BJ (cell line): ENCODE measurements at regions not wholly inside any gene's neighbourhood (a gene's known extent, or its start where the extent isn't known, plus 50 kb on each side); places are given as distances from the start of the nearest gene placed in this dataset.

Source experiments
- CTCF ChIA-PET: fragments of 350-600 bp; formaldehyde crosslinking; extraction: SDS; loops from one replicate; lab custom pipeline; 2021; ENCODE audit warnings: antibody characterized with exemption, inconsistent platforms; lab: Yijun Ruan, JAX
- POLR2A ChIA-PET: fragments of 300-600 bp; sonication (Branson Sonifier 250); formaldehyde crosslinking; extraction: SDS; loops from one replicate; lab custom pipeline; 2021; ENCODE audit warnings: antibody characterized with exemption; lab: Charles Lee
- DNase-seq: peaks from one replicate; pipeline ENCODE4 v3.0.0-alpha.2; 2011; ENCODE audit warnings: low read depth
- H3K27me3 ChIP-seq: 2 replicates; pipeline ENCODE4 v1.6.0; 2011; ENCODE audit warnings: low read length; ENCODE audit not compliant: control insufficient read depth, insufficient read depth
- H3K36me3 ChIP-seq: 2 replicates; pipeline ENCODE4 v1.5.1; 2011; ENCODE audit warnings: low read length; ENCODE audit not compliant: control insufficient read depth, insufficient read depth
- H3K4me3 ChIP-seq: 2 replicates; pipeline ENCODE4 v1.5.1; 2011; ENCODE audit warnings: low read depth, mild to moderate bottlenecking, control low read depth, low read length
- CTCF ChIP-seq: IDR thresholded peaks from 2 replicates; pipeline ENCODE4 v1.5.1; 2011; ENCODE audit warnings: low read depth, mild to moderate bottlenecking, control low read depth, inconsistent platforms, low read length, moderate library complexity; ENCODE audit not compliant: insufficient read depth

DNA sequence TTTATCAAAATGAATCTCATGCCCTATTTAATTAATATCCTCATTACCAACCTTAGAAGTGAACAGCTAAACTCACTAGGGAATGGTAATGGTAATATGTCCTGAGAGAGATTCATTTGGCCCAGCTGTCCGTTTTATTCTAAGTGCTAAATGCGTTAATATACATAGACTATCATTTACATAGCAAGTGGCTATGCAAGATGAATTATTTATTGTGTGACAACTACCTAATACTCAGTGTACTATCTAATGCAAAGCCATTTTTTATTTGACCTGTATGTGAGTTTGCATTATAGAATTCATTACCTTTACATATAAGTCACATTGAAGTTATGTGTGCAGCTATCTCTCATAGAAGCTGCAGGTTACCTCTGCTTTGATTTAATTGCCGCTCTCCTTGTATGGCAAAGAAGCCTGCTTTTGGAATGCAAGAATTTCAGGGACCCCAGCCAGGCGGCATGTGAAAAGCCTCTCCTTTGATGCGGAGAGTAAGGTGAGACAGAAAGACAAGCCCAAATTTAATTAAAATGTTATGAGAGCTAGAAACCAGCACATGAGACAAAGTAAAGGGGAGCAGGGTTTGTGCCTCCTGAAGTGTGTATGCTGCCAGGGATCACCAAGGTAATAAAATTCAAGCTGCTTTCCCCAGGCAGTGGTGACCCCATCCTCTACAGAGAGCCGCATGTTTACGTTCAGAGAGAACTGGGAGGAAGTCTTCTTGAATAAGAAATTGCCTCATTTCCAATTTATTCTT is 693.0 kb upstream of the MAP3K7 start:
- no peak for TF ChIP-seq CTCF
- POLR2A ChIA-PET: no interaction called here
- Histone ChIP-seq H3K36me3 (no peaks in the 10 kb centered on the region), H3K4me3 (no peak overlapping the region), H3K27me3 (no peaks in the 10 kb centered on the region)
- CTCF ChIA-PET: no interaction called here
- DNase-seq: no peak

DNA sequence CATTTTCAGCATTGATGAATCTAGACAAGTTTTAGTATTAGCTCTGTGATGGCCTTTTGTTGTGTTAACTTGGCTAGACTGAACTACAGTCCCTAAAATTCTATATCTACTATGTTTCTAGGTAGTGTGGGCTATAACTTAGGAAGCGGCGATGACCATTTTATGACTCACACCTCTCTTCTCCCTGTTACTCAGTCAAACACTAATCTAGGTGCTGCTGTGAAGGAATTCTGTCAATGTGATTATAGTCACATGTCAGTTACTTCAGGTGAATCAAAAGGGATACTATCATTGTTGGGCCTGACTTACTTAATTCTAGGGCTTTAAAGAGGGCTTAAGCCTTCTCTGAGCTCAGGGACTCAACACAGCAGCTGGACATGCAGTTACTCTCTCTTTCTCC is 691.5 kb upstream of the MAP3K7 start:
- POLR2A ChIA-PET: no interaction called here
- no peak for TF ChIP-seq CTCF
- Histone ChIP-seq H3K27me3 (no peaks in the 10 kb centered on the region), H3K36me3 (no peaks in the 10 kb centered on the region), H3K4me3 (no peak overlapping the region)
- no peak for DNase-seq
- CTCF ChIA-PET: interaction anchor here (0.7 kb wide), 1 partner anchor 197 kb away, joined by 3 read pairs; no protein-coding TSS in a partner anchor

GRCh38 chr6:91276315-91276714 is 689.4 kb upstream of the MAP3K7 start:
- Histone ChIP-seq H3K36me3 (no peaks in the 10 kb centered on the region), H3K4me3 (no peak overlapping the region), H3K27me3 (no peaks in the 10 kb centered on the region)
- DNase-seq: no peak
- POLR2A ChIA-PET: no interaction called here
- peak; percentile 25; the same call in 1 of the 2 replicates for TF ChIP-seq CTCF
- CTCF ChIA-PET: no interaction called here

DNA sequence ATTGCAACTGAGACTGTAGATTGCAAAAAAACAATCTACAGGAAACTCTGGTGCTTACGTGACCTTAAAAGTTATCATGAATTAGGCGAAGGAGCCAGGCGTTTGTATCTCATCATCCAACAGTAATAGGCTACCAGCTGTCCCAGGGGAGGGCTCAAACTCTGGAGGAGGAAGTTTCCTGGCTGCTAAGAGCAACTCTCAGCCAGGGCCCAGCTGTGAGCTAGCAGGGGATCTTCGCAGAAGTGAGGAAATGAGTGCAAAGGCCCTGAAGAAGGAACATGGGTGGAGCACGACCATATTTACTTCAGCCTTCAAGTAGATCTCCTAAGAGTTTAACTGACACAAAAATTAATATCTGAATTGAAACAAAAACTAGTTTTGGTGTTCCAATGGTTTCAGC is 686.9 kb upstream of the MAP3K7 start:
- H3K4me3 ChIP-seq: no peak overlapping the region
- POLR2A ChIA-PET: no interaction called here
- no peak for TF ChIP-seq CTCF
- DNase-seq: no peak
- no peaks in the 10 kb centered on the region for H3K36me3 ChIP-seq
- CTCF ChIA-PET: no interaction called here
- H3K27me3 ChIP-seq: no peaks in the 10 kb centered on the region

- ChIA-PET CTCF (no interaction called here), POLR2A (no interaction called here)
- H3K36me3 ChIP-seq: no peaks in the 10 kb centered on the region
- DNase-seq: no peak
- no peak overlapping the region for H3K4me3 ChIP-seq
- no peaks in the 10 kb centered on the region for H3K27me3 ChIP-seq
- no peak for TF ChIP-seq CTCF
These were observed 684.9 kb upstream of the MAP3K7 start for GRCh38 chr6:91271807-91272206.
